ENCODE measurements at regions not wholly inside any gene's neighbourhood (a gene's known extent, or its start where the extent isn't known, plus 50 kb on each side); places are given as distances from the start of the nearest gene placed in this dataset.

DNA sequence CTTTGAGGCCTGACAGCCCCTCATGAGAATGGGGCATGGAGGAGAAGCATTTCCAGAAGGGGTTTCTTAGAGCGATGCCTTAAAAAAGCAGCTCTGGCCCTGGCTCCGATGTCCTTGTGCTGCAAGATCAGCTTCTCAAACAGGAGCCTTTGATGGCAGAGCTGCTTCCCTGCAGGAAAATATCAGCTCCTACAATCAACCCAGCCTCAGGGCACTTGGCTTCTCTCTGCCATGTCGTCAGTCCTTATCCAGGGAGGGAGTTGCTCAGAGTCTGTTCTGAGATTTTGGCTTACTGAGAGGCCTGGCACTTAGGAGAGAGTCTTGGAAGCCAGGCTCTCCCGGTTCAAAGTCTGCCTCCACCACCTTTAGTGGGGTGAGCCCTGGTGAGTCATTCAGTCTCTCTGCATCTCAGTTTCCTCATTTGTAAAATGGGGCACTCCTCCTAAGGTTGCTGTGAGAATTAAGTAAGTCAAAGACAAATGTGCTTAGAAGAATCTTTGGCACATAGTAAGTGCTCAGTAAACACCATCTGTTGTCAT is 184.4 kb downstream of the HAPSTR1 start:
- TF ChIP-seq MYNN (tag by site-specific recombination; IDR thresholded peaks at IDR 0.05; ENCODE audit: borderline replicate concordance) (no peak), GLI2 (tag by site-specific recombination; IDR thresholded peaks at IDR 0.05; ENCODE audit: borderline replicate concordance, low read depth) (no peak), CTCF (tag by site-specific recombination; IDR thresholded peaks at IDR 0.05) (no peak), REST (tag by site-specific recombination; IDR thresholded peaks at IDR 0.05) (no peak)
- TF ChIP-seq, protein P1, sequence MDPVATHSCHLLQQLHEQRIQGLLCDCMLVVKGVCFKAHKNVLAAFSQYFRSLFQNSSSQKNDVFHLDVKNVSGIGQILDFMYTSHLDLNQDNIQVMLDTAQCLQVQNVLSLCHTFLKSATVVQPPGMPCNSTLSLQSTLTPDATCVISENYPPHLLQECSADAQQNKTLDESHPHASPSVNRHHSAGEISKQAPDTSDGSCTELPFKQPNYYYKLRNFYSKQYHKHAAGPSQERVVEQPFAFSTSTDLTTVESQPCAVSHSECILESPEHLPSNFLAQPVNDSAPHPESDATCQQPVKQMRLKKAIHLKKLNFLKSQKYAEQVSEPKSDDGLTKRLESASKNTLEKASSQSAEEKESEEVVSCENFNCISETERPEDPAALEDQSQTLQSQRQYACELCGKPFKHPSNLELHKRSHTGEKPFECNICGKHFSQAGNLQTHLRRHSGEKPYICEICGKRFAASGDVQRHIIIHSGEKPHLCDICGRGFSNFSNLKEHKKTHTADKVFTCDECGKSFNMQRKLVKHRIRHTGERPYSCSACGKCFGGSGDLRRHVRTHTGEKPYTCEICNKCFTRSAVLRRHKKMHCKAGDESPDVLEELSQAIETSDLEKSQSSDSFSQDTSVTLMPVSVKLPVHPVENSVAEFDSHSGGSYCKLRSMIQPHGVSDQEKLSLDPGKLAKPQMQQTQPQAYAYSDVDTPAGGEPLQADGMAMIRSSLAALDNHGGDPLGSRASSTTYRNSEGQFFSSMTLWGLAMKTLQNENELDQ (tag by site-specific recombination; IDR thresholded peaks at IDR 0.05; ENCODE audit: low read depth) = no peak
